NCI-H345 (cell line): ENCODE measurements at regions not wholly inside any gene's neighbourhood (a gene's known extent, or its start where the extent isn't known, plus 50 kb on each side); places are given as distances from the start of the nearest gene placed in this dataset.
"Not testable (repeated sequence)": the region's sequence is repeated elsewhere in the genome, so short reads cannot be mapped to it uniquely, and the experiment has no call there.

Experiments used
- DNase-seq: peaks from one replicate; lab custom pipeline; 2025; lab: John Stamatoyannopoulos, UW

GRCh38 chr10:33781606-33782395, 447.3 kb upstream of the NRP1 start:
- DNase-seq = no peak

GRCh38 chr10:33780961-33781360, 446.5 kb upstream of the NRP1 start:
- no peak for DNase-seq

GRCh38 chr10:33777223-33777622, 442.8 kb upstream of the NRP1 start:
- no peak for DNase-seq

- DNase-seq = no peak
Measured at GRCh38 chr10:33776419-33777070, 442.1 kb upstream of the NRP1 start.

DNA sequence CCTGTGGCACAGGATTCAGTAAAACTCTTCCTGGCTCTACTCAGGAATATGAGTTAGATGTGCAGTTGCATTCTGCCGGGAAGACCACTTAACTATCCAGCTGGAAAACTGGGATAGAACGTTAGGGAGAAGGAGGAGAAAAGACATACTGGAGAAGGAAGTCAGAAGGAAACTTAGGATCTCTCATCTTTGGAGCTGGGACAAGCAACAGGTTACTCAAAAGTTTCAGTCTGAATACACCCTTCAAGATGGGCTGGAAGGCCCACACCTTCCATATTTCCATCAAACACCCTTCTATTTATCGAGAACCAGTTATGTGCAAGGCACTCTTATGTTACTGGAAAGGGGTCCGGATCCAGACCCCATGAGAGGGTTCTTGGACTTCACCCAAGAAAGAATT, 440.4 kb upstream of the NRP1 start:
- no peak for DNase-seq

DNA sequence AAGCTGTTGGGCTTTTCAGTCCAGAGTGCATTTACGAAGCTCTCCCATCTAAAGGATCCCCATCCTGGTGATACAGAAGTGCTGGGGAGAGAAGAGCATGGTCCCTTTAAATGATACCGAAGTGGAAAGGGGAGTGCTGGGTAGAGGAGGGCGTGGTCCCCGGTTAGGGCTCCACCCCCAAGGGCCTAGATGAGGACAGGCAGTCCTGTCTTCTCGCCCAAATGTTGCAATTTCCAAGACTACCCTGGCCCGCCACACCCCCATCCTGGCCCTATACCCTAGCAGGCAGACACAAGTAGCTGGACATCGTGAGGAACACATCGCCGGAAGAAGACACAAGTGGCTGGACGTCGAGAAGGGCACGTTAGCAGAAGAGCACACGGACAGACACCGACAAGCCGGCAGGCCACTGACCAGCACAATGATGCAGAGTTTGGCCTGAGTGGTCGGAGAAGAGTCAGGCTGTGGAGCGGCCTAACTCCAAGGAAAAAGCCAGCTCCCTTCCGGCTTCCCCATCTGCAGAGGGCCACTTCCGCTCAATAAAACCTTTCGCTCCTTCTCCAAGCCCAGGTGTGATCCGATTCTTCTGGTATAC, 439.5 kb upstream of the NRP1 start:
- DNase-seq = no peak

GRCh38 chr10:33773253-33773573, 438.7 kb upstream of the NRP1 start:
- no peak for DNase-seq

GRCh38 chr10:33772370-33773252, 438.1 kb upstream of the NRP1 start:
- peak; percentile 60 for DNase-seq

DNA sequence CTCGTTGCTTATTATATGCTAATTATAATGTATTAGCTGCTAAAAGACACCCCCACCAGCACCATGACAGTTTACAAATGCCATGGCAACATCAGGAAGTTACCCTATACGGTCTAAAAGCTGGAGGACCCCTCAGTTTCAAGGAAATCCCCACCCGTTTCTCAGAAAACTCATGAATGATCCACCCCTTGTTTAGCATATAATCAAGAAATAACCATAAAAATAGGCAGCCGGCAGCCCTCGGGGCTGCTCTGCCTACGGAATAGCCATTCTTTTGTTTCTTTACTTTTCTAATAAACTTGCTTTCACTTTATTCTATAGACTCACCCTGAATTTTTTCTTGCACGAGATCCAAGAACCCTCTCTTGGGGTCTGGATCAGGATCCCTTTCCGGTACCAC, 437.4 kb upstream of the NRP1 start:
- DNase-seq = not testable (repeated sequence)

DNA sequence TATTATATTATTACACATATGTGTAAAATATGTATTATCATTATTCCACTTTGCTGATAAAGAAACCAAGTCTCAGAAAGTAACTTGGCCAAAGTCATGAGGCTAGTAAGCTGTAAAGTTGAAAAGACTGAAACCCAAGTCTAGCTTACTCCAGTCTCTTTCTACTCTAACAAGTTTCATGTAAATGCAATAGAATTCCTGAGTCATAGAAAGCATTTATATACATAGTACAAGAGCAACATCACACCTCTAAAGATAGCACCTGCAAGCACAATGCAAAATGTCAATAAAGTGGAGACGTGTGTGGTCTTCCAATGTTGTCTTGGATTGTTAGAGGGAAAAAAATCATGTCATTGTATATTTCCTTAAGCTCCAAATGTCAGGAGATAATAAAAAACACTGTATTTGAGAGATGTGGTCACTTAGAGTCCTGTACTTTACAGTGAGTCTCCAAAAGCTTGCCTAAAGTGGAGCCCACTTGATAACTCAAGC, 430.3 kb upstream of the NRP1 start:
- no peak for DNase-seq

DNA sequence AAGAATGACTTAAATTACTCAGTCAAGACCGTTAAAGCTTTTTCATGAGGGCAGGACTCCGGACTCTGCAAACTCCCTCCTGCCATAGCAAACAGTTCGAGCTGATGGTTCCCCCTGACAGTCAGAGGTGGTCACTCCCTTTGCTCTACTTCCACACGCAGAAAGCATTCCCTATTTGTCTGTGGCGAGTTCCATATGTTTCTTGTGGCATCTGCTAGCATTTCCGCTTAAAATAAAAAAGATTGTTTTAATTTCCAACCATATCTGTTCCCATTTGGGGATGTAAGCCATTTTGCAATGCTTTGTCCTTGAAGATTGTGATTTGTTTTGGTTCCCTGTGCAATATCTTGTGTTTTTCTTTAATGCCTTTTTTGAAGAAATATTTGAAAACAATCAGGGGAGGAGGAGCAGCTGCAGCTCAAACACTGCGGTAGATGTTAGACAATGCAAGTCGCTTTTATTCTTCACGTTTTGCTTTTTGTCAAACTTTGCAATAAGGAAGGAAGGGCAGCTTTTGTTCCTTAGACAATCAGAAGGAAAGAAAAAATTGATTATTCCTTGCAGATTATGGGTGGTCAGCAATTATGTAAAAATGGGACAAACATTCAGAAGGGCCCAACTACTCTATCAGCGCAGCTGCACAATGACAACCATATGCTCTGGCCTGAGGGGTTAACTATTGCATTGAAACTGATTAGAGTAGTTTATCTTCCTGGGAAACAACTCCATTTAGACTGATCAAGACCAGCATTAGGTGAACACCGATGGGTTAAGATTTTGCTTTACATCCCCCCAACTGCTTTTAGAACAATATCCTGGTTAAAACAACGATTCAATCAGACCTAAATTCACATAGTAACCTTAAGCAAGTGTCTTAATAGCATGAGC, 425.8 kb upstream of the NRP1 start:
- DNase-seq = no peak

DNA sequence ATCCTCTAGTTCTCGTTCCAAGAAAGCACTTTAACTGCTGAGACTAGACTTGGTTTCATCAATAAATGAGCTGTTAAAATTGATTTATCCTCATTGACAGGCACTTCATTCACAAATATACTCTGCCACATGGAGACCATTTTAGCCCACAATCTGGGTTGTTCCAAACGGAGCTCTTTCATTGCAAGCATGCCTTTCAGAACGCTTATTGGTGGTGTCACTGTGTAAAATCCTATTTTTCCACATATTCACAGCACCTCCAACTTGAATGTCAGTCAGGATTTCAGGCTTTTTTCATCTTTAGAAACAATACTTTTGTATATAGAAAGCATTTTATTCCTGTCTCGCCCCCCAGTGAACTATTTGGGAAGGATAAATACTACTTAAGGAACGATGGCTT, 424.7 kb upstream of the NRP1 start:
- no peak for DNase-seq

DNA sequence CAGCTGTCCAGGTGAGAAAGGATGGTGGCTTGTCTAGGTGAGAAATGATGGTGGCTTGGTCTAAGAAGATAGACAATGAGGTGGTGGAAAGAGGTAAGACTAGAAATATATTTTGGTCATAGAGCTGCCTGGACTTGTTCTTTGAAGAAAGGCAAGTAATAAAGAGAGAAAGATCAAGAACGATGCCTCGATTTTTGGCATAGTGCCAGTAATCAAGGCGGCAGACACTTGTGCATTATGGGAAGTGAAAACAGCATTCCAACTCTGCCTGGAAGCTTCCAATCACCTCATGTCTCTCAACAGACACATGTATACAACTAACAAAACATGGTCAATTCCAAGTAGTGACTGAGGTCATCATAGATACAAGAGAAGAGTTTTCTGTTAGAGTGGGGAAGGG, 423.8 kb upstream of the NRP1 start:
- DNase-seq = no peak

- DNase-seq = no peak
Measured at GRCh38 chr10:33754052-33754451, 419.6 kb upstream of the NRP1 start.

GRCh38 chr10:33753389-33753788, 418.9 kb upstream of the NRP1 start:
- DNase-seq = no peak

DNA sequence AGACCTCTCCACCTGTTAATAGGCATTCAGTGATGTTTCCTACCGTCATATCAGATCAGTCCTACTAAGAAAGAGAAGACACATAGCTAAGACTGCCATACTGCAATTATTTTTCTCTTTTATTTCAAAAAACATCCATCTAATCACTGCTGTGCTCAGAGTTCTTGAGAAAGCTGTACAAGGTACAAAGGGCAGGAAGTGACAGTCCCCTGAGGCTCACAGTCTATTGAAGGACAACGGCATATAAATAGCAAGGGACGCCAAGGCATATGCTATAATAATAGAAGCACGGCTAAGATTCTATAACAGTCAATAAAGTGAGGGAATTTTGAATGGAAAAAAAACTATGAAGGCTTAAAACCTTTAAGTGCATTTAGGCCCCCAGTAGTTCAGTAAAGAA, 415.3 kb upstream of the NRP1 start:
- no peak for DNase-seq

DNA sequence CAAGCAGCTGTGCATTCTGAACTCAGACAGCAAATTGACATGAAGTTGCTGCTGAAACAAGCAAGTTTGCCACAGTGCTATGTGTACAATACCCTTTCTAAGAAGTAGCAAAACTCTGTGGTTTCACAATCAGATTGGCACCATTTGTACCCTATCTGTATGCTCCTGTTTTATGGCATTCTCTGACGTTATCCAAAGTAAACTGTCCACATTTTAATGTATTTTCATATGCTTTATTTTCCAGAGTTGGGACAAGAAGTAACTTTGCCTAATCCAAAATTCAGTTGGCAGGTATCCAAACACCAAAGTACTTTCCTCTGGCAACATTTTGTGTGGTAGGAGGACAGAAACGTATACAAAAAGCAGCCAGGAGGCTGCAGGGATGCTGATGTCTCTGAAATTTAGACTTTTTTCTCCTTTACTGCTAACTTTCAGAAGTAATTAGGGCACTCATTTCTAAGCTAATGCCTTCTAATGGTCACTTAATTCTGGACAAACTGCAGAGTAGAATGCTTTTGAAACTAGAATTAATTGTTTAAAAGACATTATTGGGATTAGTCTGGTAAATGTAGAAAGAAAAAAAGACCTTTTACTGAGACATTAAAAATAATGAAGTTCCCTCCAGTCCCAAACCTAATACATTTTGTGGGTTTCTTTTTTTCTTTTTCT, 414.7 kb upstream of the NRP1 start:
- no peak for DNase-seq

- DNase-seq = no peak
Measured at GRCh38 chr10:33746836-33747268, 412.4 kb upstream of the NRP1 start.

DNA sequence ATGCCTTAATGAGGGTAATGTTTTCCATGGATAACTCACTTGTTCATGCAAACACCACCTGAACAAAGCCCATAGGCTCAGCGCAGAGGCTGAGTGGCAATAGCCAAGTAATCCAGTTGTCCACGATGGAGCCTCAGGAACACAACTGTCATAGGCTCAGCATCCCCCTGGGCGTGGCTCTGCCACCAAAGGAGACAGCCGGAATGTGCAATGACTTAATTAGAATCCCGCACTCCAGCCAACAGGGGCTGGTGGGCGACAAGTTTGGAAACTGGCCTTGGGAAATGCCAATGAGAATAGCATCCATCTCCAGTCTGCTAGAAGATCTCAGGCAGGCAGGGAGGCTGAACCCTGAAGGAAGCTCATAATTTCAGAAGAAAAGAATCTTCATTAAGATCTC, 411.7 kb upstream of the NRP1 start:
- DNase-seq = no peak

DNA sequence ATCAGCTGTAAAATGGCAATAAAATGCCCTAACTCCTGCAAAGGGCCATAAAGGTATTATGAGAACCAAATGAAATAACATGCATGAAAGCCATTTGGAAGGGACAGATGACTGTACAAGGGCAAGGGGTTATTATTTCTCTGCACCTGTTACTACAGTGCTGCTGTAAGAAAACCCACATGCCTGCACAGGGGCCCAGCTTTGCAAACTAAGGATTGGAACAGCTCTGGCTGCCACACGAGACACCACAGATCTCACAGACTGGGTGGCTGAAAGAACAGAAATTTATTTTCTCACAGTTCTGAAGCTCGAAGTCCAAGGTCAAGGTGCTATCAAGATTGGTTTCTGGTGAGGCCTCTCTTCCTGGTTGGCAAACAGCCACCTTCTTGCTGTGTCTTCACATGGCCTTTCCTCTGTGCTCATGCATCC, 409.0 kb upstream of the NRP1 start:
- no peak for DNase-seq

DNA sequence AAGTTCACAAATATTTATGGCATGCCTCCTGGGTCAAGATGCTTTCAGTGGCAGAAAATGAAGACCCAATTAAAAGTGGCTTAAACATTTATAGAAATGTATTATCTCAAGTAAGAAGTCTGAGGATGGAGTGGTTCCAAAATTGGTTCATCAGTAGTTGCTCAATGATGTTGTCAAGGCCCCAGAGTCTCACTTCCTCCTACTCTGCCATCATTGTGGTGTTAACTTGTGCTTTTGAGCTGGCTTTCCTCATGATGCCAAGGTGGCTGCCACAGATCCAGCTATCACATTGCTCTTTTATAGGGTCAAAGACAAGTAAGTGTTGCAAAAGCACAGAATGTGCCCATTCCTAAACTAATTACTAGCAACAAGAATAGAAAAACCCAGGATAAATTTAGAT, 404.6 kb upstream of the NRP1 start:
- no peak for DNase-seq
